Peyer's patch (tissue), 4 donors: ENCODE measurements at regions not wholly inside any gene's neighbourhood (a gene's known extent, or its start where the extent isn't known, plus 50 kb on each side); places are given as distances from the start of the nearest gene placed in this dataset.

Experiments
- POLR2A ChIP-seq, 2 donors: fragments of 450-650 bp; IDR thresholded peaks; one replicate each; pipeline ENCODE4 v1.5.1; 2017; ENCODE audit warnings: antibody characterized with exemption in 2 of 2, mild to moderate bottlenecking in 2 of 2, moderate library complexity in 2 of 2
- TF ChIP-seq, protein P1 (sequence below), 6 experiments: fragments of 450-650 bp in 4 of 6; fragments of 200-600 bp in 2 of 6; sonication (generic) in 1 of 6; IDR thresholded peaks; one replicate each; pipeline ENCODE4 v1.5.1; 2017 to 2019; ENCODE audit warnings: antibody characterized with exemption in 6 of 6, mild to moderate bottlenecking in 3 of 6, moderate library complexity in 1 of 6

DNA sequence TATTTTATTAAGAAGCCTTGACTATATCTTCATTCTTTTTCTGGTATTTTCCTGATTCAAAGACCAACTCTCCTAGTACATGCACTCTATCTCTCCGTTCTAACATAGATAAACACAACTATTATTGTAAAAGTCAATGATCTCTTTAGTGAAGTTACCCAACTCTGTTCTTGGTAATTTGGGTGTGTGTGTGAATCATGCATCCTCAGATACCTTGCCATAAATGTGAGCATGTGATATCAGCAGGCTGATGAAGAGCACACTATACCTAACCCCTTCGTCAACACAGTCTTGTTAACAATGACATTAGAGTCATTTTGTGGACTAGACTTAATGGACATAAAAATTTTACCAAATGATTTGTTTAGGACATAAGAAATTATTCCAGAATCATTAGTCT, 1122.1 kb downstream of the XPNPEP1 start:
- TF ChIP-seq, protein P1, sequence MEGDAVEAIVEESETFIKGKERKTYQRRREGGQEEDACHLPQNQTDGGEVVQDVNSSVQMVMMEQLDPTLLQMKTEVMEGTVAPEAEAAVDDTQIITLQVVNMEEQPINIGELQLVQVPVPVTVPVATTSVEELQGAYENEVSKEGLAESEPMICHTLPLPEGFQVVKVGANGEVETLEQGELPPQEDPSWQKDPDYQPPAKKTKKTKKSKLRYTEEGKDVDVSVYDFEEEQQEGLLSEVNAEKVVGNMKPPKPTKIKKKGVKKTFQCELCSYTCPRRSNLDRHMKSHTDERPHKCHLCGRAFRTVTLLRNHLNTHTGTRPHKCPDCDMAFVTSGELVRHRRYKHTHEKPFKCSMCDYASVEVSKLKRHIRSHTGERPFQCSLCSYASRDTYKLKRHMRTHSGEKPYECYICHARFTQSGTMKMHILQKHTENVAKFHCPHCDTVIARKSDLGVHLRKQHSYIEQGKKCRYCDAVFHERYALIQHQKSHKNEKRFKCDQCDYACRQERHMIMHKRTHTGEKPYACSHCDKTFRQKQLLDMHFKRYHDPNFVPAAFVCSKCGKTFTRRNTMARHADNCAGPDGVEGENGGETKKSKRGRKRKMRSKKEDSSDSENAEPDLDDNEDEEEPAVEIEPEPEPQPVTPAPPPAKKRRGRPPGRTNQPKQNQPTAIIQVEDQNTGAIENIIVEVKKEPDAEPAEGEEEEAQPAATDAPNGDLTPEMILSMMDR (IDR thresholded peaks at IDR 0.05), result no peak
- TF ChIP-seq POLR2A (IDR thresholded peaks at IDR 0.05), result no peak
